Activated T-helper 1 cell treated with anti-CD3 and anti-CD28 coated beads, Interleukin-12 subunit alpha, Interleukin-12 subunit beta, Interleukin-2, Interleukin-4 antibody, amounts not matched to agents 30 ng/mL and 10 ng/mL and 1 ng/mL, durations not matched to agents 14 hours and 24 hours and 36 hours (primary cell): ENCODE measurements at regions not wholly inside any gene's neighbourhood (a gene's known extent, or its start where the extent isn't known, plus 50 kb on each side); places are given as distances from the start of the nearest gene placed in this dataset.
A peak's percentile ranks its signal among the peaks of the same experiment; 100 is the strongest.
"Not testable (repeated sequence)": the region's sequence is repeated elsewhere in the genome, so short reads cannot be mapped to it uniquely, and the experiment has no call there.

Experiments
- DNase-seq: peaks from one replicate; pipeline ENCODE4 v3.0.0; 2021; ENCODE audit warnings: low spot score
- H3K27ac Mint-ChIP-seq: one replicate; pipeline ENCODE4 v1.8.0; 2021; ENCODE audit warnings: mild to moderate bottlenecking, mixed read lengths
- H3K27me3 Mint-ChIP-seq: one replicate; pipeline ENCODE4 v1.8.0; 2022; ENCODE audit warnings: mild to moderate bottlenecking, moderate library complexity, mixed read lengths; ENCODE audit not compliant: insufficient read depth
- H3K36me3 Mint-ChIP-seq: one replicate; pipeline ENCODE4 v1.8.0; 2021; ENCODE audit warnings: low read depth, mixed read lengths
- H3K4me1 Mint-ChIP-seq: one replicate; pipeline ENCODE4 v1.8.0; 2021; ENCODE audit warnings: low read depth, mixed read lengths
- H3K4me3 Mint-ChIP-seq: one replicate; pipeline ENCODE4 v1.8.0; 2021; ENCODE audit warnings: mild to moderate bottlenecking, moderate library complexity, mixed read lengths
- H3K9me3 Mint-ChIP-seq: one replicate; pipeline ENCODE4 v1.8.0; 2021; ENCODE audit warnings: mixed read lengths
- intact Hi-C: fragments of 100-400 bp; cut with micrococcal nuclease; formaldehyde crosslinking; loops from one replicate; pipeline ENCODE4 v1.15.1; 2024

GRCh38 chr2:113386780-113387433 is 50.6 kb upstream of the ZNG1B start:
- H3K9me3 Mint-ChIP-seq, DNase-seq, H3K36me3 Mint-ChIP-seq, H3K4me3 Mint-ChIP-seq, H3K27ac Mint-ChIP-seq, intact Hi-C loops: not testable (repeated sequence)
- Mint-ChIP-seq H3K4me1 (peaks cover 16% of the 10 kb centered on the region), H3K27me3 (peaks cover 38% of the 10 kb centered on the region)

GRCh38 chr2:113379621-113380020 is 57.9 kb upstream of the ZNG1B start:
- Mint-ChIP-seq H3K4me1 (peaks cover 13% of the 10 kb centered on the region), H3K27me3 (peaks cover 21% of the 10 kb centered on the region)
- H3K9me3 Mint-ChIP-seq, DNase-seq, H3K36me3 Mint-ChIP-seq, intact Hi-C loops, H3K4me3 Mint-ChIP-seq, H3K27ac Mint-ChIP-seq: not testable (repeated sequence)

- peaks cover 13% of the 10 kb centered on the region for H3K4me1 Mint-ChIP-seq
- no peak for DNase-seq
- H3K36me3 Mint-ChIP-seq, result no peaks in the 10 kb centered on the region
- H3K27me3 Mint-ChIP-seq, result peaks cover 11% of the 10 kb centered on the region
- no peak overlapping the region for H3K4me3 Mint-ChIP-seq
- no peak overlapping the region for H3K27ac Mint-ChIP-seq
- intact Hi-C loops, result no loop called here
- no peaks in the 10 kb centered on the region for H3K9me3 Mint-ChIP-seq
These were observed 60.5 kb upstream of the ZNG1B start for GRCh38 chr2:113376913-113377445.

GRCh38 chr2:113376253-113376912 is 61.1 kb upstream of the ZNG1B start:
- no peak for DNase-seq

GRCh38 chr2:113374857-113375256 is 62.6 kb upstream of the ZNG1B start:
- H3K4me1 Mint-ChIP-seq, result peaks cover 21% of the 10 kb centered on the region
- H3K27ac Mint-ChIP-seq, H3K4me3 Mint-ChIP-seq, DNase-seq, H3K9me3 Mint-ChIP-seq, intact Hi-C loops, H3K27me3 Mint-ChIP-seq, H3K36me3 Mint-ChIP-seq: not testable (repeated sequence)

More at GRCh38 chr2:113376253-113376912, 61.1 kb upstream of the ZNG1B start:
- Mint-ChIP-seq H3K27ac (peak overlapping the region; percentile 31), H3K4me1 (peaks cover 13% of the 10 kb centered on the region), H3K9me3 (no peaks in the 10 kb centered on the region), H3K4me3 (no peak overlapping the region), H3K36me3 (no peaks in the 10 kb centered on the region), H3K27me3 (peaks cover 11% of the 10 kb centered on the region)
- intact Hi-C loops, result no loop called here

- H3K36me3 Mint-ChIP-seq, DNase-seq, H3K27ac Mint-ChIP-seq, H3K9me3 Mint-ChIP-seq, intact Hi-C loops, H3K27me3 Mint-ChIP-seq, H3K4me3 Mint-ChIP-seq: not testable (repeated sequence)
- H3K4me1 Mint-ChIP-seq, result peaks cover 18% of the 10 kb centered on the region
These were observed 65.1 kb upstream of the ZNG1B start for GRCh38 chr2:113372258-113372834.

- DNase-seq, result peak; percentile 47
- no peak overlapping the region for H3K27ac Mint-ChIP-seq
- H3K36me3 Mint-ChIP-seq, result no peaks in the 10 kb centered on the region
- peaks cover 8% of the 10 kb centered on the region for H3K4me1 Mint-ChIP-seq
- no peak overlapping the region for H3K4me3 Mint-ChIP-seq
- no peaks in the 10 kb centered on the region for H3K9me3 Mint-ChIP-seq
- intact Hi-C loops, result loop anchor here (1.0 to 2.0 kb wide), 5 partner anchors 74 to 290 kb away; no protein-coding TSS in a partner anchor
- H3K27me3 Mint-ChIP-seq, result peaks cover 8% of the 10 kb centered on the region
These were observed 66.9 kb upstream of the ZNG1B start for GRCh38 chr2:113370478-113371091.

GRCh38 chr2:113370030-113370429 is 67.5 kb upstream of the ZNG1B start:
- no peak overlapping the region for H3K27ac Mint-ChIP-seq
- no peak overlapping the region for H3K4me3 Mint-ChIP-seq
- H3K36me3 Mint-ChIP-seq, result no peaks in the 10 kb centered on the region
- no peak for DNase-seq
- peaks cover 8% of the 10 kb centered on the region for H3K4me1 Mint-ChIP-seq
- intact Hi-C loops, result loop anchor here (1.0 to 2.0 kb wide), 5 partner anchors 74 to 289 kb away; no protein-coding TSS in a partner anchor
- H3K9me3 Mint-ChIP-seq, result no peaks in the 10 kb centered on the region
- peaks cover 8% of the 10 kb centered on the region for H3K27me3 Mint-ChIP-seq

GRCh38 chr2:113368581-113368980 is 68.9 kb upstream of the ZNG1B start:
- H3K4me3 Mint-ChIP-seq, H3K27ac Mint-ChIP-seq, H3K27me3 Mint-ChIP-seq, intact Hi-C loops, DNase-seq, H3K9me3 Mint-ChIP-seq, H3K4me1 Mint-ChIP-seq, H3K36me3 Mint-ChIP-seq: not testable (repeated sequence)

GRCh38 chr2:113366821-113367220 is 70.7 kb upstream of the ZNG1B start:
- H3K27ac Mint-ChIP-seq, H3K9me3 Mint-ChIP-seq, H3K36me3 Mint-ChIP-seq, intact Hi-C loops, H3K27me3 Mint-ChIP-seq, H3K4me1 Mint-ChIP-seq, H3K4me3 Mint-ChIP-seq, DNase-seq: not testable (repeated sequence)

GRCh38 chr2:113365791-113366190 is 71.7 kb upstream of the ZNG1B start:
- H3K36me3 Mint-ChIP-seq, H3K27ac Mint-ChIP-seq, intact Hi-C loops, H3K4me3 Mint-ChIP-seq, H3K9me3 Mint-ChIP-seq, H3K4me1 Mint-ChIP-seq, DNase-seq, H3K27me3 Mint-ChIP-seq: not testable (repeated sequence)

- H3K4me3 Mint-ChIP-seq, H3K36me3 Mint-ChIP-seq, H3K9me3 Mint-ChIP-seq, intact Hi-C loops, H3K4me1 Mint-ChIP-seq, H3K27ac Mint-ChIP-seq, H3K27me3 Mint-ChIP-seq, DNase-seq: not testable (repeated sequence)
These were observed 72.2 kb upstream of the ZNG1B start for GRCh38 chr2:113365290-113365689.

GRCh38 chr2:113361051-113361450 is 76.4 kb upstream of the ZNG1B start:
- intact Hi-C loops, result no loop called here
- Mint-ChIP-seq H3K27me3 (no peaks in the 10 kb centered on the region), H3K27ac (no peak overlapping the region), H3K9me3 (no peaks in the 10 kb centered on the region), H3K4me1 (peaks cover 24% of the 10 kb centered on the region), H3K4me3 (no peak overlapping the region), H3K36me3 (no peaks in the 10 kb centered on the region)
- no peak for DNase-seq
